Heart left ventricle (tissue), 13 donors: ENCODE measurements at regions not wholly inside any gene's neighbourhood (a gene's known extent, or its start where the extent isn't known, plus 50 kb on each side); places are given as distances from the start of the nearest gene placed in this dataset.

Experiments
- POLR2A ChIP-seq, 2 donors: fragments of 450-650 bp; IDR thresholded peaks; one replicate each; pipeline ENCODE4 v1.6.1; 2017; ENCODE audit warnings: antibody characterized with exemption in 2 of 2, mild to moderate bottlenecking in 2 of 2, moderate library complexity in 2 of 2
- TF ChIP-seq, protein P1 (sequence below), 12 donors: fragments of 200-600 bp; sonication (generic) in 4 of 12; IDR thresholded peaks; one replicate each; pipeline versions ENCODE4 v1.5.0 to v1.8.0; 2018 to 2022; ENCODE audit warnings: antibody characterized with exemption in 12 of 12, mild to moderate bottlenecking in 5 of 12
- donor health status: ischemic (EF 13 %, LVEDD 7.1; RV severe dilation, severe dysfunction).
- donor health status: DM: no; HTN: yes; CAD: no.
- donor health status: DM: no; HTN: no; CAD: no.
- donor health status: ischemic (EF 25% LVEDD 6.9; RV normal size, moderate dysfunction).
- donor health status: ischemic (EF 25% LVEDD 5.7; RV mildly dilated, moderate dysfunction).
- donor health status: ischemic (EF 35%, LVEDD 5.7; RV mildly dilated, moderate dysfunction).
- donor health status: nonischemic (EF 11% LVEDD 7.7; RV severe dilation, severe dysfunction).
- donor health status: DM: yes; HTN: yes; CAD: no.
- donor health status: PGD.
- donor health status: ischemic (EF 29% LVEDD 5.4; RV normal size, mild dysfunction).
- donor health status: nonischemic (EF 23%, LVEDD 6.1; RV moderate dilation, normal function).

DNA sequence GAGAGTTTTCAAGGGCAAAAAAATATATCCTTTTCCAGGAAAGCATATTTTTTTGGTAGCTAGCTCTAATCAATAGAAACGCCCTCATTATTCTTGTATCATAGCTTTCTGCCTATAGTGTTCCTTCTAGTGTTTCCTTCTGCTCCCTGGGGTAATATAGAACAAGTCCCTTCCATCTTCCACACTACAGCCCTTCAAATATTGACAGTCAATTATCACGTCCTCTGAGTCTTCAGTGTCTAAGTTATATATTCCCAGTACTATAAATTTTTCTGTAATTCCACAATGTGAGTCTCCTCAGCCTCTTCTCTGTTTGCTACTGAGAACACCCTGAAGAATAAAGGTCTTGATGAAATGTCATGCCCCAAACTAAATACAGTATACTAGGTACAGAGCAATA lies 1088.0 kb upstream of the PCDH7 start:
- TF ChIP-seq, protein P1, sequence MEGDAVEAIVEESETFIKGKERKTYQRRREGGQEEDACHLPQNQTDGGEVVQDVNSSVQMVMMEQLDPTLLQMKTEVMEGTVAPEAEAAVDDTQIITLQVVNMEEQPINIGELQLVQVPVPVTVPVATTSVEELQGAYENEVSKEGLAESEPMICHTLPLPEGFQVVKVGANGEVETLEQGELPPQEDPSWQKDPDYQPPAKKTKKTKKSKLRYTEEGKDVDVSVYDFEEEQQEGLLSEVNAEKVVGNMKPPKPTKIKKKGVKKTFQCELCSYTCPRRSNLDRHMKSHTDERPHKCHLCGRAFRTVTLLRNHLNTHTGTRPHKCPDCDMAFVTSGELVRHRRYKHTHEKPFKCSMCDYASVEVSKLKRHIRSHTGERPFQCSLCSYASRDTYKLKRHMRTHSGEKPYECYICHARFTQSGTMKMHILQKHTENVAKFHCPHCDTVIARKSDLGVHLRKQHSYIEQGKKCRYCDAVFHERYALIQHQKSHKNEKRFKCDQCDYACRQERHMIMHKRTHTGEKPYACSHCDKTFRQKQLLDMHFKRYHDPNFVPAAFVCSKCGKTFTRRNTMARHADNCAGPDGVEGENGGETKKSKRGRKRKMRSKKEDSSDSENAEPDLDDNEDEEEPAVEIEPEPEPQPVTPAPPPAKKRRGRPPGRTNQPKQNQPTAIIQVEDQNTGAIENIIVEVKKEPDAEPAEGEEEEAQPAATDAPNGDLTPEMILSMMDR (IDR thresholded peaks at IDR 0.05): no peak
- no peak for TF ChIP-seq POLR2A (IDR thresholded peaks at IDR 0.05)
